SJSA1 (cell line): ENCODE measurements at regions not wholly inside any gene's neighbourhood (a gene's known extent, or its start where the extent isn't known, plus 50 kb on each side); places are given as distances from the start of the nearest gene placed in this dataset.

ENCODE experiments used
- DNase-seq, 2 experiments: peaks; one replicate each; pipeline ENCODE4 v3.0.0-alpha.2; 2015 to 2020; ENCODE audit warnings: low spot score in 2 of 2, low read depth in 1 of 2
- H3K27ac ChIP-seq: fragments of 250-450 bp; sonication (Bioruptor Pico); 2 replicates; pipeline ENCODE4 v1.5.1; 2020; ENCODE audit warnings: mild to moderate bottlenecking, moderate library complexity
- H3K27me3 ChIP-seq: fragments of 250-450 bp; sonication (Bioruptor Pico); replicated peaks from 2 replicates; pipeline ENCODE4 v1.5.1; 2020; ENCODE audit warnings: mild to moderate bottlenecking, moderate library complexity
- H3K36me3 ChIP-seq: fragments of 250-450 bp; sonication (Bioruptor Pico); 2 replicates; pipeline ENCODE4 v1.5.1; 2020; ENCODE audit warnings: mild to moderate bottlenecking
- H3K4me1 ChIP-seq: fragments of 250-450 bp; sonication (Bioruptor Pico); replicated peaks from 2 replicates; pipeline ENCODE4 v1.6.1; 2021; ENCODE audit warnings: mild to moderate bottlenecking
- H3K4me3 ChIP-seq: fragments of 250-450 bp; sonication (Bioruptor Pico); 2 replicates; pipeline ENCODE4 v1.5.1; 2020; ENCODE audit warnings: mild to moderate bottlenecking
- H3K9me3 ChIP-seq: fragments of 250-450 bp; sonication (Bioruptor Pico); replicated peaks from 2 replicates; pipeline ENCODE4 v1.5.1; 2020; ENCODE audit warnings: mild to moderate bottlenecking

DNA sequence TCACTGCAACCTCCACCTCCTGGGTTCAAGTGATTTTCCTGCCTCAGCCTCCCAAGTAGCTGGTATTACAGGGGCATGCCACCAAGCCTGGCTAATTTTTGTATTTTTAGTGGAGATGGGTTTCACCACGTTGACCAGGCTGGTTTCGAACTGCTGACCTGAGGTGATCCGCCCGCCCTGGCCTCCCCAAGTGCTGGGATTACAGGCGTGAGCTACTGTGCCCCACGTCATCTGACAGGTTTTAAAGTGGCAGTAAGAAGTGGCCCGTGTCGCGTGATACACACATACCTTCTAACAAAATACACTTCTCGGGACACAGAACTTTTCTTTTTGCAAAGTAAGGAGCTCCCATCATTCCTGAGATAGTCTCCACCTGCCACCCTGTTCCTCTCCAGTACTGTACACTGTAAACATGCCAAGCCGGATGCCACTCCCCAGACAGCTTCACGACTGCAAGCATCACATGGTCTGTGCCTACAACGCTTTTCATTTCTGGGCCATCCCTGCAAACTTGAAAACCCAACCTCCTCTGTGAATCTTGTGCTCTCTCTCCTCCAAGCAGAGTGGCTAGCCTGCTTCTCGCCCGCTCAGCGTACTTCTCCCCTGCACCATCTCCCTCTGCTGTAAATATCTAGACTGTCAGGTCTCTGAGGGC is 256.3 kb upstream of the KLF14 start:
- H3K4me3 ChIP-seq: no peak overlapping the region
- no peaks in the 10 kb centered on the region for H3K36me3 ChIP-seq
- no peaks in the 10 kb centered on the region; the same call in 1 of the 2 replicates for H3K4me1 ChIP-seq
- no peak for DNase-seq
- no peaks in the 10 kb centered on the region for H3K9me3 ChIP-seq
- no peaks in the 10 kb centered on the region for H3K27me3 ChIP-seq
- no peak overlapping the region for H3K27ac ChIP-seq

DNA sequence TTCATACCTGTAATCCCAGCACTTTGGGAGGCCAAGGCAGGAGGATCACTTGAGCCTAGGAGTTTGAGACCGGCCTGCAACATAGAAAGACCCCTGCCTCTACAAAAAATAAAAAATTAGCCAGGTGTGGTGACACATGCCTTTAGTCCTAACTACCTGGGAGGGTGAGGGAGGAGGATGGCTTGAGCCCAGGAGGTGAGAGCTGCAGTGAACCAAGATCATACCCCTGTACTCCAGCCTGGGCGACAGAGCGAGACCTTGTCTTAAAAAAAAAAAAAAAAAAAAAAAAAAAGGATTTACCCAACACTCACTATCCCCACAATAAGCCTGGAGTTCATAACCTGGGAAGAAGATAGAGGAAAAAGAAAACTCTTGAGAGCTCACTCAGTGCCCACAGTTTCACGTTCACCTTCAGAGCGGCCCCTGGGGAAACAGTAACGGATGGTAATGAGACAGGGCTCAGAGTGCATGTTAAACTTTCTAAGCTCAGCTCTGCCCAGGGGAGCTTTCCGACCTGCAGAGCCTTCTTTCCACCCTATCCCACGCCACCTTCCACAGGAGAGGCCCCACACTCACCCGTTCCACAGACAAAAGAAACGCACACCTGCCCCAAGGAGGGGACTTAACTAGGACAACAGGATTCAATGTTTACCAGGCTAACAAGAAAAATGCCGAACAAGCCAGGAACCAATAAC is 259.8 kb upstream of the KLF14 start:
- H3K4me3 ChIP-seq: no peak overlapping the region
- no peak for DNase-seq
- H3K27ac ChIP-seq: no peak overlapping the region
- H3K4me1 ChIP-seq: peaks cover 22% of the 10 kb centered on the region
- no peaks in the 10 kb centered on the region for H3K36me3 ChIP-seq
- H3K27me3 ChIP-seq: no peaks in the 10 kb centered on the region
- no peaks in the 10 kb centered on the region for H3K9me3 ChIP-seq

DNA sequence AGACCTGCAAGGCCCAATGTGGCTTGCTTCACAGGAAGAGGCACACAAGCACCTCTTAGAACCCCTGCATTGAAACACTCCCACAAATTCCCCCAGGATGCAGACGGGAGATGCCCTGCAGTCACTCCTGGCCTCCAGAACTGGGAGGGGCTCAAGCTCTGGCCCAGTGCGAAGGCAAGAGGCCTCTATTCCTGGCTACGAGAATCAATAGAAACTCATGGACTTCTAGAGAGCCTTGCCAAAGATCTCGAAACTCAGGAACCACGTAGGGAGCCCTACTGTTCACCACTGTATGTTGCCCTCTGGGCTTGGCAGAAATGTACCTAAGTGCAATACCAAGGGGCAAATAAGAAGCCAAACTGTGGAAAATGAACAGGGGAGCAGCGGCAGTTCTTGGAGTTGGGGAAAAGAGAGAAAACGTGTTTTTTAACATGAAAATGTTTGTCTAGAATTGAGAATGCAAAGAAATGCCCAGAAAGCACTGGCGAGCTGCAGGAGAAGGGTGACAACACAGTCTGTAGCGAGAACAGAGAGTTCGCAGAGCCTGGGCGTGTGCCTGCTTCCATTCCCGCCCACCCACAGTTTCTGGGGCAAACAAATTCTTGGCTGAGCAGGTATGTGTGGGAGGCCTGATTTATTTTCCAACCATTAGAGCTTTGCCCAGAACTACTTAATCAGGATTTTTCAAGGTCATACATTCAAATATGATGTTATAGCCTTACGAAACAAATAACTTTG is 260.5 kb upstream of the KLF14 start:
- H3K4me1 ChIP-seq: peaks cover 22% of the 10 kb centered on the region
- no peak for DNase-seq
- H3K27me3 ChIP-seq: no peaks in the 10 kb centered on the region
- no peaks in the 10 kb centered on the region for H3K9me3 ChIP-seq
- H3K36me3 ChIP-seq: no peaks in the 10 kb centered on the region
- H3K27ac ChIP-seq: no peak overlapping the region
- H3K4me3 ChIP-seq: no peak overlapping the region

DNA sequence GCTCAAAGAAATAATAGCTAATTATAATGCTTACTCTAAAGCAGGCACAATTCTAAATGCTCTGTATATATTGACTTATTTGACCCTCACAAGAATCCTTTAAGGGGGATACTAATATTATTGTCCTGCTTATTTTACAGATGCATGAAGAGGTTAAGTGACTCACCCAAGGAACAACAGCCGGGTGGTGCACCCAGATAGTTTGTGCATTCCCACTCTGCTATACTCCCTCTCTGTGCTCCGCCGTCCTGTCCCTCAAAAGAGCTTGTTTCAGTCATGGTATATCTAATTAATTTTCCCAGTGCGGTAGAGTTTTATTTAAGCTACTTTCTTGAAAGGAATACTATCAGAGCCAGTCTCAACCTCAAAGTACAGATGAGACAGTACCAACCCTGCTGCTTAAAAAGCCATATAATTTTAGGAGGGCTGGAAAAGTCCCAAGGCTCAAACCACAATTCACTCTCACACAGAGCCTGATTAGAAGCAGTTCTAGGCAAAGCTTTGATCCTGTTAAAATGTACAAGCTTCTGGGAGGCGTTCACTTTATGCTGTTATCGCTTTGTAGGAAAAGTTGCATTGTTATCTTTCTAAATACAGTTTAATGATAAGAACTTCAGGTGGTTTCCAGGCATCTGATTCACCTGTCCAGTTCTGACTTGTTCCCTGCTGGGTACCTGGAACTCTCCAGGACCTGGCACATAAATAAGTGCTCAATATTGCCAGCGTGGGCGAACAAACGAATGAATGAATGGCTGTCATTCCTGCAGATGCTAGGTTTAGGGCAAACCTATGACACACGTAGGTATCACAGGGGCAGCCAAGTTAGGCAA is 261.5 kb upstream of the KLF14 start:
- H3K4me3 ChIP-seq: no peak overlapping the region
- H3K27me3 ChIP-seq: no peaks in the 10 kb centered on the region
- H3K4me1 ChIP-seq: peaks cover 22% of the 10 kb centered on the region
- no peak for DNase-seq
- no peak overlapping the region for H3K27ac ChIP-seq
- H3K36me3 ChIP-seq: no peaks in the 10 kb centered on the region
- no peaks in the 10 kb centered on the region for H3K9me3 ChIP-seq

DNA sequence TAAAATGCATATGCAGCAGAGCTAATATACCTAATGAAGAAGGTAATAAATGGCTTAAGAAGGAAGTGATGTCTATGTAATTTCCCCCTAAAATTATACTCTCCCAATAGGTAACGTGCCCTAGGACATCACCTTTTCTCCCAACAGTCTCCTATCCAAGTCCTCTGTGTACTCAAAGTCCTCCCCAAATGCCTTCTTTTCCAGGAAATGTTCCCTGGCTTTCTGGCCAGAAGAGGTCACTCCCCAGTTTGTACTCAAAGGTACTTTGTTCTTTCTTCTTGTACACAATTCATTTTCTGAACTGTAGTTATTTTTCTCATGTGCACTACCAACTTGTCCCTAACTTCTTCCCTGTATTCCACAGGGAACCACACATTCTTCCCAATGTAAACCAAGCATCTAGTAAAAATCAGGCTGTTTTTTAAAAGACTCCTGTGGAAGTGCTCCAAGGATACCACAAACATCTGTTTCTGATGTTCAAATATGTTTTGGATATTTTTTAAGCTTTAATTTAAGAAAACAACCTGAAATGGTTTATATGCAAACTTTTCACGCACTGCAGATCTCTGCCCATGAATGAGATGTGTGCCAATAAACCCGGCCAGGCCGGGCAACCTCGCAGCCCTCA is 262.3 kb upstream of the KLF14 start:
- Histone ChIP-seq H3K36me3 (no peaks in the 10 kb centered on the region), H3K4me3 (no peak overlapping the region), H3K27me3 (no peaks in the 10 kb centered on the region), H3K9me3 (no peaks in the 10 kb centered on the region), H3K27ac (no peak overlapping the region), H3K4me1 (peaks cover 22% of the 10 kb centered on the region)
- DNase-seq: no peak

DNA sequence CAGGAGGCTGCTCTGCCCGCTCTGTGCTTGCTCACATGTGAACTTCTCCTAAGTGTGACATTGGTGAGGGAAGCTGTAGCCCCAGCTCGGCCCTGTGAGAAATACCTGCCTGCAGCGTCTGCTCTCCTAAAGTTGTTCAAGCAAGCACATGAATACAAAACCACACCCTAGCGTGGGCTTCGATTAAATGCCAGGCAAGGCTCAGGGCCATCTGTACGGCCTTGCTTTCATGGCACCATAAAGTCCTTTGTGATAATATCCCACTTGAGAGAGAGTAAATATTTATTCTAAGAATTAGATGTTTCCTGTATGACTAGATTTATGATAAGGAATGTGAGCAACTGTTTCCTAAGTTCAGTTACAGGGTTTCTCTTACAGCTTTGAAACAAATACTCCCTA is 262.8 kb upstream of the KLF14 start:
- Histone ChIP-seq H3K9me3 (no peaks in the 10 kb centered on the region), H3K27ac (no peak overlapping the region), H3K4me3 (no peak overlapping the region), H3K27me3 (no peaks in the 10 kb centered on the region), H3K36me3 (no peaks in the 10 kb centered on the region), H3K4me1 (peaks cover 22% of the 10 kb centered on the region)
- DNase-seq: peak in 1 of 2 experiments; percentile 67

DNA sequence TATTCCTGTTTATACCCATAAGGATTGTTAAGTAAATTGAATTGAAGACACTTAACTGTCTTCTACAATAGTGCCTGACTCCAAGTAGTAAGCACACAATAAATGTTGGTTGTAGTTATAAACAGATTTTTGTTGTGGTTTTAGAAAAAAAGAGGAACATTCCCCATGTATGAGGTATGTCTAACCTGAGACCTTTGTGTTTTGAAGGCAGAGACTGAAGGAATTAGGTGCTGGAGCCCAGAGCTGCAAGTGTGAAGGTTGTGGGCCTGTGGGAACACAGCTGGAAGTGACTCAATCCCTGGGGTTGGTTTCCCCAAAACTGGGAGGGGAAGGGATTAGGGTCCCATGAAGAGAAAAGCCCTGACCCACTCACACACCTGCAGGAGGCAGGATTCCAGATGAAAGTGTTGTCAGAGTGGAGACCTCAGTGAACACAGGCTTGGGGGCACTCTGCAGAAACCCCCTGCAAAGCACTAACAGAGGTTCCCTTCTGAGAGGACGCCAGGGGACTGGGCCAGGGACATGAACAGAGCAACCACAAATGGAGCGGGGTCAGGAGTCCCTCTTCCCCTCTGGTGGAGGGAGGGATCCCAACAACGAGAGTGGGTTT is 265.1 kb upstream of the KLF14 start:
- no peaks in the 10 kb centered on the region for H3K36me3 ChIP-seq
- no peaks in the 10 kb centered on the region for H3K27me3 ChIP-seq
- H3K4me3 ChIP-seq: no peak overlapping the region
- H3K9me3 ChIP-seq: no peaks in the 10 kb centered on the region; the same call in 1 of the 2 replicates
- no peak overlapping the region for H3K27ac ChIP-seq
- H3K4me1 ChIP-seq: peaks cover 22% of the 10 kb centered on the region
- peak in 1 of 2 experiments; percentile 14 for DNase-seq

DNA sequence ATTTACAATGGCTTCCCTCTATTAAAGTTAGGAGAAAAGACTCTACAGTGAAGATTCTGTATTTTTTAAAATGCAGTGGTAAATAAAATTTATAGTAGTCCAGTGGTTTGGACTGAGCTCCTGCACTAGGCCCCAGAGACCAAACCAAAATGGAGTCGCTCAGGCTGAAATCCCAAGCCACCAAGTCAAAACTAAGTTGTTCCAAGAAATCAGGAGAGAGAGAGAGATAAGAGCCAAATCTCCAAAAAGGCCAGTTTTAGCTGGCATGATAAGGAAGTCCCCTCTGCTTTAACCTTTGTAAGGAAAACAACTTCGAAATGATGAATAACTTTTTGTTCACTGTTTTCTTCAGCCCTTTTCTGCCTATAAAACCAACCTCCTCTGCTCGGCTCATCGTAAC is 265.9 kb upstream of the KLF14 start:
- H3K4me1 ChIP-seq: peaks cover 22% of the 10 kb centered on the region
- no peak overlapping the region for H3K4me3 ChIP-seq
- no peaks in the 10 kb centered on the region; the same call in 1 of the 2 replicates for H3K9me3 ChIP-seq
- H3K36me3 ChIP-seq: no peaks in the 10 kb centered on the region
- no peak for DNase-seq
- H3K27me3 ChIP-seq: no peaks in the 10 kb centered on the region
- no peak overlapping the region for H3K27ac ChIP-seq

DNA sequence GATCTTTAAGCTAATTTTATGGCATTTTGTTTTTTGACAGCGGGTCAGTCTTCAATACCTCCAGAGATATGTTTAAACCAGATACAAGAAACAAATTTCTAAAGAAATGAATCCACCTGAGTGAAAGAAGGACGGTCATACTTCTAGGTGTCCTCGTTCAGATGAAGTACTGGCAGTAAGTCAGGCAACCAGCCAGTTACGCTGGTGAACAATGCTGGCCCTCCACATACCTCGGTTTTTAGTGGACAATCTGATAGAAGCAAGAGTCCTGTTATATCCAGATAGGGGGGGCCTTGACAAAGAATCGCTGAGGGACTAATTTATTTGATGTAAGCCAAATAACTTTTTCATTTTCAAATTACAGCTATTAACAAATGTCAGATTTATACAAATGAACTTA is 266.4 kb upstream of the KLF14 start:
- DNase-seq: no peak
- Histone ChIP-seq H3K9me3 (no peaks in the 10 kb centered on the region; the same call in 1 of the 2 replicates), H3K27me3 (no peaks in the 10 kb centered on the region), H3K27ac (no peak overlapping the region), H3K4me1 (peaks cover 21% of the 10 kb centered on the region), H3K4me3 (no peak overlapping the region), H3K36me3 (no peaks in the 10 kb centered on the region)

DNA sequence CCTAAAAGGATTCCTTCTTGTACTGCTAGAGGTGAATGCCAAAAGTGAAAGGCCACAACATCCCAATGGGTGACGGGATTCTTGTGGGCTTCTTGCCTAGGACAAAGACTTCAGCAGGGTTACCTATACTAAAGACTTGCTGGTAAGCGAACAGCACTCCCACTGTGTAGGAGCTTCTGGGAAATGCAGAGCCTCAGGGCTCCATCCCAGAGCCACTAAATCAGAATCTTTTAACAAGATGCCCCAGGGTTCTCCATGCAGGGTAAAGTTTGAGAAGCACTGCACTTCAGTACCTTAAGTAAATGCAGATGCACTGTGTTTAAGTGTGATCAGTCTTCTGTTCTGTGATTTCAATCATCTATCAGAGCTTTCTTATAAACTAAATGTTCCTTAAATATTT is 266.9 kb upstream of the KLF14 start:
- no peak overlapping the region for H3K27ac ChIP-seq
- H3K36me3 ChIP-seq: no peaks in the 10 kb centered on the region
- no peak overlapping the region for H3K4me3 ChIP-seq
- DNase-seq: no peak
- H3K27me3 ChIP-seq: no peaks in the 10 kb centered on the region
- peaks cover 16% of the 10 kb centered on the region for H3K4me1 ChIP-seq
- H3K9me3 ChIP-seq: no peaks in the 10 kb centered on the region; the same call in 1 of the 2 replicates

DNA sequence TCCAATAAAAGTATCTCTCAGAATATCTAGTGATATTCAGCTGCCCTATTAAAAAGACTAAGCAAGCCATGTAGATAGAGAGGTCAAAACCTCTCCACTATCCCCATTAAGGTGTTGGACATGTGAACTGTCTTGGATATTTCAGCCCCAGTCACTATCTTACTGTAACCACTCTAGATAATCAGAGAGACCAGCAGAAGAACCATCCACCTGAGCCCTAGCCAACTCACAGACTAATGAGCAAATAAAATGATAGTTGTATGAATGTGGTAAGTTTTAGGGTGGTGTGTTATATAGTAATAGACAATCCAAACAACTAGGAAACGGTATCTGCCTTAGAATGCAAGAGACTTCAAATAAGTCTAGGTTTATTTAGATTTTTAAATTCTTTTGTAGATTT is 268.6 kb upstream of the KLF14 start:
- Histone ChIP-seq H3K4me1 (peaks cover 7% of the 10 kb centered on the region), H3K4me3 (no peak overlapping the region), H3K27me3 (no peaks in the 10 kb centered on the region), H3K36me3 (no peaks in the 10 kb centered on the region), H3K27ac (no peak overlapping the region), H3K9me3 (no peaks in the 10 kb centered on the region; the same call in 1 of the 2 replicates)
- DNase-seq: no peak

DNA sequence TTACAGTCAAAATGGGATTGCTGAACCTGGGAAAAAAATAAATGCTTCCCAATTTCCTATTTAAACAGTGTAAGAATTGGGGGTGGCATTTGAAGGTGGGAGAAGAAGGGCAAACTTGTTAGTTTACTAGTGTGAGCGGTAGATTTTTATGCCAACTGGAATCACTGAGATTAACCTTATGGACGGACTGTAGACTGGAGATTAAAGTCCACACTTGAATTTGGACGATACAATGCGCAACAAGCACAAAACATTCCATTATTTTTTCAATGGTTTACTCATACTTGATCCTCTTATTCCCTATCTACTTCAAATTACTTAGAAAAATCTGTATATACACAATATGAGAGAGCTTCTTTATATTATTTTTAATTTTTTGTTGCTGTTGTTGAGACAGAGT is 269.6 kb upstream of the KLF14 start:
- no peak for DNase-seq
- Histone ChIP-seq H3K4me3 (no peak overlapping the region), H3K36me3 (no peaks in the 10 kb centered on the region), H3K27ac (no peak overlapping the region), H3K9me3 (no peaks in the 10 kb centered on the region; the same call in 1 of the 2 replicates), H3K4me1 (peaks cover 17% of the 10 kb centered on the region), H3K27me3 (no peaks in the 10 kb centered on the region)

DNA sequence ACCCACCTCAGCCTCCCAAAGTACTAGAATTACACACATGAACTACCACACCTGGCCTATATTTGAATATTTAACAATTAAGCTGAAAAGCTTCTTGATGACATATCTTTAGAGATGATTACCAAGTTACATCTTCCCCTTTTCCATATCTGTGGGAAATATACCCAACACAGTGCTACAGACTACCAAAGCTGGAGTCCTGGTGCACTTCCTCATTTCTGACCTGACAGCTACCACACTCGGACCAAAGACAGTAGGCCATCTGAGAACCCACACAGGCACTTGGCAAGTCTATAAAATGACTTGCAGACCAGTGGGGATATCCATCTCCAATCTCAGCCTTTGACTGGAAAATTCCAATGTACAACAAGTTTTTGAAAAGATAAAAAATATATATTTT is 270.4 kb upstream of the KLF14 start:
- no peaks in the 10 kb centered on the region for H3K36me3 ChIP-seq
- no peaks in the 10 kb centered on the region for H3K27me3 ChIP-seq
- no peak overlapping the region for H3K4me3 ChIP-seq
- no peaks in the 10 kb centered on the region; the same call in 1 of the 2 replicates for H3K9me3 ChIP-seq
- DNase-seq: no peak
- H3K27ac ChIP-seq: no peak overlapping the region
- H3K4me1 ChIP-seq: peaks cover 24% of the 10 kb centered on the region
